Stimulated activated CD4-positive, alpha-beta T cell treated with anti-CD3 and anti-CD28 coated beads, Interleukin-1b, Interleukin-23, amount 100 ng/mL, for 24 hours (primary cell): ENCODE measurements at regions not wholly inside any gene's neighbourhood (a gene's known extent, or its start where the extent isn't known, plus 50 kb on each side); places are given as distances from the start of the nearest gene placed in this dataset.

Experiments used
- DNase-seq, 4 experiments: peaks; one replicate each; pipeline ENCODE4 v3.0.0-alpha.2; 2020; ENCODE audit warnings: low read depth in 4 of 4, low spot score in 1 of 4

- DNase-seq: no peak
Measured at GRCh38 chr7:52980129-52980528, 55.3 kb upstream of the POM121L12 start.

GRCh38 chr7:52973126-52973525 is 62.3 kb upstream of the POM121L12 start:
- no peak for DNase-seq

- DNase-seq: no peak
Measured at GRCh38 chr7:52962402-52963076, 72.9 kb upstream of the POM121L12 start.

GRCh38 chr7:52961084-52961483 is 74.3 kb upstream of the POM121L12 start:
- no peak for DNase-seq

- no peak for DNase-seq
Measured at GRCh38 chr7:52959878-52960660, 75.4 kb upstream of the POM121L12 start.

GRCh38 chr7:52959336-52959735 is 76.1 kb upstream of the POM121L12 start:
- no peak for DNase-seq

GRCh38 chr7:52958621-52959140 is 76.8 kb upstream of the POM121L12 start:
- DNase-seq: no peak

- no peak for DNase-seq
Measured at GRCh38 chr7:52956379-52956915, 79.0 kb upstream of the POM121L12 start.

GRCh38 chr7:52955522-52955921 is 79.9 kb upstream of the POM121L12 start:
- no peak for DNase-seq

GRCh38 chr7:52944921-52945320 is 90.5 kb upstream of the POM121L12 start:
- no peak for DNase-seq

GRCh38 chr7:52940481-52940880 is 95.0 kb upstream of the POM121L12 start:
- DNase-seq: no peak

GRCh38 chr7:52938455-52939133 is 96.8 kb upstream of the POM121L12 start:
- no peak for DNase-seq

GRCh38 chr7:52936750-52937149 is 98.7 kb upstream of the POM121L12 start:
- no peak for DNase-seq

- DNase-seq: no peak
Measured at GRCh38 chr7:52928591-52928990, 106.8 kb upstream of the POM121L12 start.

GRCh38 chr7:52925332-52925731 is 110.1 kb upstream of the POM121L12 start:
- no peak for DNase-seq

GRCh38 chr7:52920977-52921376 is 114.5 kb upstream of the POM121L12 start:
- no peak for DNase-seq

- no peak for DNase-seq
Measured at GRCh38 chr7:52917982-52918578, 117.4 kb upstream of the POM121L12 start.

GRCh38 chr7:52911795-52912194 is 123.6 kb upstream of the POM121L12 start:
- DNase-seq: no peak

- DNase-seq: no peak
Measured at GRCh38 chr7:52911326-52911725, 124.1 kb upstream of the POM121L12 start.

GRCh38 chr7:52909935-52910334 is 125.5 kb upstream of the POM121L12 start:
- DNase-seq: no peak

GRCh38 chr7:52909131-52909530 is 126.3 kb upstream of the POM121L12 start:
- DNase-seq: no peak
